OCI-LY7 (cell line): ENCODE measurements at regions not wholly inside any gene's neighbourhood (a gene's known extent, or its start where the extent isn't known, plus 50 kb on each side); places are given as distances from the start of the nearest gene placed in this dataset.

Source experiments
- CTCF ChIP-seq: fragments of 200-600 bp; sonication (generic); conservative IDR thresholded peaks from 2 replicates; pipeline ENCODE4 v1.5.1; 2014; ENCODE audit warnings: mild to moderate bottlenecking, antibody characterized with exemption, low read length, moderate library complexity, mixed read lengths
- EZH2phosphoT487 ChIP-seq: fragments of 200-600 bp; sonication (generic); IDR thresholded peaks from 2 replicates; pipeline ENCODE4 v1.6.1; 2018; ENCODE audit warnings: low read depth, borderline replicate concordance, mild to moderate bottlenecking, mixed run types, antibody characterized with exemption, low read length, moderate library complexity, mixed read lengths

- TF ChIP-seq CTCF, result no peak
- TF ChIP-seq EZH2phosphoT487, result no peak
Observed at GRCh38 chr10:128281861-128282260, 155.6 kb upstream of the MKI67 start.
